ENCODE measurements at regions not wholly inside any gene's neighbourhood (a gene's known extent, or its start where the extent isn't known, plus 50 kb on each side); places are given as distances from the start of the nearest gene placed in this dataset.

GRCh38 chr11:82210011-82210410 lies 523.7 kb downstream of the FAM181B start:
- TF ChIP-seq CTCF (conservative IDR thresholded peaks at IDR 0.05 in 1 of 2, IDR thresholded peaks at IDR 0.05 in 1 of 2; ENCODE audit: extremely low read depth in 1 of 2, insufficient read depth in 1 of 2, low read depth in 1 of 2, low read length in 2 of 2) (no peak), EZH2 (IDR thresholded peaks at IDR 0.05; ENCODE audit: borderline replicate concordance, low read length) (no peak)

Data from mammary epithelial cell (primary cell).